SK-N-MC (cell line): ENCODE measurements at regions not wholly inside any gene's neighbourhood (a gene's known extent, or its start where the extent isn't known, plus 50 kb on each side); places are given as distances from the start of the nearest gene placed in this dataset.

ENCODE experiments used
- EZH2 ChIP-seq: fragments of 200-600 bp; sonication (generic); IDR thresholded peaks from one replicate; pipeline ENCODE4 v1.6.1; 2017; ENCODE audit warnings: antibody characterized with exemption
- FOXP2 ChIP-seq: optimal IDR thresholded peaks from 2 replicates; pipeline ENCODE3; 2011; ENCODE audit warnings: mild to moderate bottlenecking, moderate library complexity; ENCODE audit not compliant: insufficient read depth; ENCODE audit errors: extremely low read length, control extremely low read depth
- POLR2AphosphoS5 ChIP-seq: IDR thresholded peaks from 2 replicates; pipeline ENCODE4 v1.6.1; 2012; ENCODE audit warnings: mild to moderate bottlenecking, low read depth, low read length, borderline replicate concordance

- TF ChIP-seq FOXP2, result no peak
- no peak for TF ChIP-seq EZH2
- no peak for TF ChIP-seq POLR2AphosphoS5
These were observed 86.3 kb upstream of the KCTD1 start for GRCh38 chr18:26634631-26635030.
